IPS-11a (cell line): ENCODE measurements at regions not wholly inside any gene's neighbourhood (a gene's known extent, or its start where the extent isn't known, plus 50 kb on each side); places are given as distances from the start of the nearest gene placed in this dataset.
"Not testable (repeated sequence)": the region's sequence is repeated elsewhere in the genome, so short reads cannot be mapped to it uniquely, and the experiment has no call there.

Experiments
- H3K4me3 ChIP-seq: one replicate; pipeline ENCODE4 v1.5.1; 2013; ENCODE audit warnings: low read depth, low read length, control low read depth

GRCh38 chr4:33882246-33882990, 2361.9 kb downstream of the ARAP2 start:
- no peak overlapping the region for H3K4me3 ChIP-seq

- no peak overlapping the region for H3K4me3 ChIP-seq
Observed at GRCh38 chr4:33883111-33883510, 2361.2 kb downstream of the ARAP2 start.

- no peak overlapping the region for H3K4me3 ChIP-seq
Observed at GRCh38 chr4:33886356-33886755, 2358.0 kb downstream of the ARAP2 start.

- H3K4me3 ChIP-seq: no peak overlapping the region
Observed at GRCh38 chr4:33890841-33891240, 2353.5 kb downstream of the ARAP2 start.

- H3K4me3 ChIP-seq: no peak overlapping the region
Observed at GRCh38 chr4:33911959-33912358, 2332.4 kb downstream of the ARAP2 start.

- H3K4me3 ChIP-seq: no peak overlapping the region
Observed at GRCh38 chr4:33914386-33914785, 2329.9 kb downstream of the ARAP2 start.

- no peak overlapping the region for H3K4me3 ChIP-seq
Observed at GRCh38 chr4:33923469-33923868, 2320.8 kb downstream of the ARAP2 start.

- H3K4me3 ChIP-seq: no peak overlapping the region
Observed at GRCh38 chr4:33924239-33924638, 2320.1 kb downstream of the ARAP2 start.

GRCh38 chr4:33924811-33925210, 2319.5 kb downstream of the ARAP2 start:
- H3K4me3 ChIP-seq: no peak overlapping the region

- no peak overlapping the region for H3K4me3 ChIP-seq
Observed at GRCh38 chr4:33930497-33930896, 2313.8 kb downstream of the ARAP2 start.

GRCh38 chr4:33931026-33931425, 2313.3 kb downstream of the ARAP2 start:
- no peak overlapping the region for H3K4me3 ChIP-seq

GRCh38 chr4:33940281-33940680, 2304.0 kb downstream of the ARAP2 start:
- no peak overlapping the region for H3K4me3 ChIP-seq

GRCh38 chr4:33941854-33942253, 2302.5 kb downstream of the ARAP2 start:
- no peak overlapping the region for H3K4me3 ChIP-seq

- H3K4me3 ChIP-seq: no peak overlapping the region
Observed at GRCh38 chr4:33948921-33949320, 2295.4 kb downstream of the ARAP2 start.

- not testable (repeated sequence) for H3K4me3 ChIP-seq
Observed at GRCh38 chr4:33953848-33954247, 2290.5 kb downstream of the ARAP2 start.

- H3K4me3 ChIP-seq: no peak overlapping the region
Observed at GRCh38 chr4:33954759-33955158, 2289.6 kb downstream of the ARAP2 start.

- no peak overlapping the region for H3K4me3 ChIP-seq
Observed at GRCh38 chr4:33959519-33959918, 2284.8 kb downstream of the ARAP2 start.

- no peak overlapping the region for H3K4me3 ChIP-seq
Observed at GRCh38 chr4:33961761-33962160, 2282.6 kb downstream of the ARAP2 start.

- no peak overlapping the region for H3K4me3 ChIP-seq
Observed at GRCh38 chr4:33966808-33967207, 2277.5 kb downstream of the ARAP2 start.

- no peak overlapping the region for H3K4me3 ChIP-seq
Observed at GRCh38 chr4:33974270-33974669, 2270.0 kb downstream of the ARAP2 start.

- H3K4me3 ChIP-seq: no peak overlapping the region
Observed at GRCh38 chr4:33975995-33976394, 2268.3 kb downstream of the ARAP2 start.

- H3K4me3 ChIP-seq: not testable (repeated sequence)
Observed at GRCh38 chr4:33979781-33980180, 2264.5 kb downstream of the ARAP2 start.

GRCh38 chr4:33980361-33980760, 2264.0 kb downstream of the ARAP2 start:
- no peak overlapping the region for H3K4me3 ChIP-seq
